GM23248 (cell line): ENCODE measurements at regions not wholly inside any gene's neighbourhood (a gene's known extent, or its start where the extent isn't known, plus 50 kb on each side); places are given as distances from the start of the nearest gene placed in this dataset.

Experiments
- EZH2 ChIP-seq: fragments of 200-600 bp; sonication (generic); IDR thresholded peaks from 2 replicates; pipeline ENCODE4 v1.6.1; 2018; ENCODE audit warnings: antibody characterized with exemption, mild to moderate bottlenecking; ENCODE audit not compliant: insufficient read depth, poor library complexity, severe bottlenecking
- EZH2phosphoT487 ChIP-seq: fragments of 200-600 bp; sonication (generic); IDR thresholded peaks from 2 replicates; pipeline ENCODE4 v1.6.1; 2018; ENCODE audit warnings: antibody characterized with exemption, moderate library complexity, mild to moderate bottlenecking, low read depth; ENCODE audit not compliant: insufficient read depth

DNA sequence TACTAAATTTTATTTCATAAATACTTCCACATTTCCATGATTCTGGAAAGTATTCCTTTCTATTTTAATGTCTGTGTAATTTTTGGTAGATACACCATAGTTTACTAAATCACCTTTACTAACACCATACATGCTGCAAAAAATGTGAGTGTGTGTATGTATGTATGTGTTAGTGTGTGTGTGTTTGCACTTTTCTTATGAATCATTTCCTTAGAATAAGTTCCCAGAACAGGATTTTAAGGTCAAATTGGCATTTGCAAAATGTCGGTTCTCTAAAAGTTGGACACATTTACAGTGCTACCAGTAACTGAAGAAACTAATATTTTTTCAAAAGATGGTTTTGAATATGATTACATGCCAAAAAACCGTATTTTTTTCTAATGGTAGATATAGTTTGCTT is 137.1 kb downstream of the CYB561 start:
- no peak for TF ChIP-seq EZH2
- no peak for TF ChIP-seq EZH2phosphoT487
